NCI-H69 (cell line): ENCODE measurements at regions not wholly inside any gene's neighbourhood (a gene's known extent, or its start where the extent isn't known, plus 50 kb on each side); places are given as distances from the start of the nearest gene placed in this dataset.
"Not testable (repeated sequence)": the region's sequence is repeated elsewhere in the genome, so short reads cannot be mapped to it uniquely, and the experiment has no call there.

Experiments used
- DNase-seq: peaks from one replicate; lab custom pipeline; 2025; lab: John Stamatoyannopoulos, UW

DNA sequence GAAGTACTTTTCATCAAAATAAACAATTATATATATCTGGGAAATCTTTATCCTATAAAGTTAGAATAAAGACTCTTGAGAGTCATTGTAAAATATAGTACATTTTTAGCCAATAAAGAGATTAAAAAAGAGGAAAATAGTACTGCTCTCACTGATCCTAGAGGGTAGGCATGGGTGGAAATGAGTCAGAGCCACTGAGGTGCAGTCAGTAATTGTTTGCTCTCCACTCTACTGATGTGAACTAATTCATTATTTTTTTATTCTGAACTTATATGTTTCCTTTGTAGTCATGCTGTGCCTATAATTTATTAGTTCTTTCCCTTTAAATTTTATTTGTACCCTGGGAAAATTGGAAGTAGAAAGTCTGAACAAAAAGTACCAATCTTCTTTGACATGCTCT lies 1359.4 kb upstream of the GJE1 start:
- peak; percentile 23 for DNase-seq

DNA sequence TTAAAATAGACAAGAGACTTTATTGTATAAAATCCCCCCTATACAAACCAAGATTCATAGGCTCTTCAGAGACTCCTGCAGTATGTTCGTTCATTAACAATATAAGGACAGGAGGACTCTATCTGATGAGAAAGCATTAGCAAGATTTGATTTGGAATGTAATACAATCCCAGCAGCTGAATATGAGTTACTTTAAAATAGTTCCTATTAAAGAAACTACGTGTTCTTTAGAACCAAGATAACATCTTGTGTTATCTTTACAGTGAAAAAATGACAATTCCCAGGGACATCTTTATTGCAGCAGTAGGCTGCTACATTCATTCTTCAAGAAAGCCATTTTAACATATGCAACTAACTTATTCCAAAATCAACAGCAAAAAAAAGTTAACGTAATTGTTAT lies 1360.1 kb upstream of the GJE1 start:
- no peak for DNase-seq

DNA sequence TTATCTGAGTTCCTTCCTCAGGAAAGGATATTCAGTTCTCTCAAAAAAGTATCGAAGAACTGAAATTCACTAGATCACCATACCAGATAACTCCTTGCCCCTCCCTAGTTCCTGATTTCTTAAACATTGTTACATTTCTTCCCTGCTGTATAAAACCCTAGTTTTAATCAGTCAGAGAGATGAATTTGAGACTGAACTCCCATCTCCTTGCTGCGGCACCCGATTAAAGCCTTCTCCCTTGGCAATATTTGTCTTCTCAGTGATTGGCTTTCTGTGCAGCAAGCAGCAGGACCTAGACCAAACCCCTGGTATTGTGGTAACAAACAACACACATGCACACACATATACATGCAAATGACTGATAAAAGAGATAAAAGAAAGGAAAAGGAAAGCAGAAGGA lies 1364.6 kb upstream of the GJE1 start:
- no peak for DNase-seq

DNA sequence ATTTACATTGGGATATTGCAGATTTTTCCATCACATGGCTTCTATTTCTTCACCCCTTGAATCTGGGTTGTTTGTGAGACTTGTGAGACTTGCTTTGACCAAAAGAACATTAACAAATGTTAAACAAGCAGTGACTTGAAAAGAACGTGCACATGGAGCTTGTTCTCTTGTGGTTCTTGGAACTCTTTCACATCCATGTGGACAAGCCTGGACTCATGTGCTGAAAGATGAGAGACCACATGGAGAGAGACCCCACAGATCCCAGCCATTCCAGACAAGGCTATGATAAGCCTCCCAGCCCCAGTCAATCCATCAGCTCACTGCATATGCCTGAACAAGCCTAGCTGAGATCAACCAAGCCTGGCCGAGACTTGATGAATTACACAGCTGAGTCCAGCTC lies 1365.7 kb upstream of the GJE1 start:
- DNase-seq = no peak

DNA sequence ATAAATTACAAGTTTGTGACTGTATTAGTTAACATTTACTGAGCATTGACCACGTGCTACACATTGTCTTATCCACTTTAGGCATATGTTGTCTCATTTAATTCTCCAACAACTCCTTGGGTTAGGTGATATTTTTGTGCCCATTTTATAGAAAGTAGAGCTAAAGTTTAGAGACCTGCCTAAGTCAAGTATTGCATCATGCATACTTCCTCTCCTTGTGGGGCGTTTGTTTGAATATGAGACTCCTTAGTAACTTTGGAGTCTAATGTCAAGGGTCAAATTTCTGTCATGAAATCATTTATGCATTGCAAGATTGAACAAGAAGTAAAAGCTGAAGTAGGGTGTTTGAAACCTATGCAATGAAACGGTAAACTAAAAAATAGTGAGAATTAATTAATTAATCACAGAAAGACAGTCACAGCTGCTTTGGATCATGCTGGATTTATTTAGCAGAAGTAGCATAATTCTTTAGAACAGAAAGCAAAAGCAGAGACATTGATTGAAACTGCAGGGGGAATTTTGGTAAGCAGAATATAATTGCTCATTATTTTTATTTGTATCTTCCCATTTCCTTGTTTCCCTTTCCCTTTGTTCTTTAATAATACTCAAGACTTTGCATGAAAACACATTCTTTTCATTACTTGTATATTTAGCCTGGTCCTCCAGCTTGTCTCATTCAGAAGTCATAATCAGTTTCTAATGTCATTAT lies 1374.4 kb upstream of the GJE1 start:
- no peak for DNase-seq

DNA sequence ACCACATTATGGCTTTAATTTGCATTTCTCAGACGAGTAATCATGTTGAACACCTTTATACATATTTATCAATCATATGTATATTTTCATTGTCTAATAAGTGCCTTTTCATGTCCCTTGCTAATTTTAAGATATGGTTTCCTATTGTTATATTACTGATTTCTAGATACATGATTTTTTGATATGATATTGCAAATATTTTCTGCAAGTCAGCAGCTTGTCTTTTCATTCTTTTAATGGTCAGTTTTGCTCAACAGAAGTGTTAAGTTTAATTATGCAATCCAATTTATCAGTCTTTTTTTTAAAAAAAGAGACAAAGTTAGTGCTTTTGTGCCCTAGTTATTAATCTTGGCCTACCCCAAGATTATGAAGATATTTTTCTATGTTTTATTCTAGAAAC lies 1377.8 kb upstream of the CITED2 start:
- DNase-seq = no peak

DNA sequence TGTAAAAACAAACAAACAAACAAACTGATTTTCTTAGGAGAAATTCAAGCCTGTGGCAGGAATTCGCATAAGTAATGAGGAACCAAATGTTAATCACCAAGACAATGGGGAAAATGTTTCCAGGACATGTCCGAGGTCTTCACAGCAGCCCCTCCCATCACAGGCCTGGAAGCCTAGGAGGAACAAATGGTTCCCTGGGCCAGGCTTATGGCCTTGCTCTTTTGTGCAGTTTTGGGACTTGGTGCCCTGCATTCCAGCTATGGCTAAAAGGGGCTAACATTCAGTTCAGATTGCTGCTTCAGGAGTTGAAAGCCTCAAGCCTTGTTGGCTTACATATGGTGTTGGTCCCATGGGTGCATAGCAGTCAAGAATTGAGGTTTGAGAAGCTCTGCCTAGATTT lies 1372.7 kb upstream of the CITED2 start:
- DNase-seq = no peak

DNA sequence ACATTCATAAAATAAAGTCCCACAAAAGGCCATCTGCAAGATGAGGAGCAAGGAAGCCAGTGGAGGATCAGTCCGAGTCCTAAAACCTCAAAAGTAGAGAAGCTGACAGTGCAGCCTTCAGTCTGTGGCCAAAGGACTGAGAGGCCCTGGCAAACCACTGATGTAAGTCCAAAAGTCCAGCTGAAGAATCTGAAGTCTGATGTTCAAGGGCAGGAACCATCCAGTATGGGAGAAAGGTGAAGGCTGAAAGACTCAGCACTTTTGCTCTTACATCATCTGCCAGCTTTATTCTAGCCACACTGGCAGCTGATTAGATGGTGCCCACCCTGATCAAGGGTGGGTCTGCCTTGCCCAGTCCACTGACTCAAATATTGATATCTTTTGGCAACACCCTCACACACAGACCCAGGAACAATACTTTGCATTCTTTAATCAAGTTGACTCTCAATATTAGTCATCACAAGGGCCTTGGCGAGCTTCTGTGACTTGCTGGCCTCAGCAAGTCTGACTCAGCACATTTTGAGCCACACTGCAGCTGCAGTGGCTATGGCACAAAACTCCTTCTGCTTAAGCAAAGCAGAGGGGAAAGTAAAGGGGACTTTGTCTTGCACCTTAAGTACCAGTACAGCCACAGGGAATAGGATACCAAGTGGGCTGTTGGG lies 1370.3 kb upstream of the CITED2 start:
- no peak for DNase-seq

DNA sequence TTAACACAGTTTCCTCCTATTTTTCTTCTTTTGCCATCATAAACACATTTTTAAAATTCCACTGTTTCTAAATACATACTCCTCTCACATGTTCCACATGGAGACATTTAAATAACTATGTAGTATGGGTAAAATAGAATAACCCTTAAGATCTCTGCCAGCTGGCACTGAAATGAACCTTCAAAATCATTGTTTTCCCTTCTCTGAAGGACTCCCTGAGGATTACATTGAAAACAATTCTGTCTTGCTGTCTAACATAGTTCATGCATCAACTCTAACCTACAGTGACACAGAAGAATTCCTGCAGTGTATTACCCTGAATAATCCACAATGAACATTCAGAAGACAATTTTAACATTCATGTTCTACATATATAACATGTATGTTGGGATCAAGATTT lies 1361.8 kb upstream of the CITED2 start:
- DNase-seq = peak; percentile 58

DNA sequence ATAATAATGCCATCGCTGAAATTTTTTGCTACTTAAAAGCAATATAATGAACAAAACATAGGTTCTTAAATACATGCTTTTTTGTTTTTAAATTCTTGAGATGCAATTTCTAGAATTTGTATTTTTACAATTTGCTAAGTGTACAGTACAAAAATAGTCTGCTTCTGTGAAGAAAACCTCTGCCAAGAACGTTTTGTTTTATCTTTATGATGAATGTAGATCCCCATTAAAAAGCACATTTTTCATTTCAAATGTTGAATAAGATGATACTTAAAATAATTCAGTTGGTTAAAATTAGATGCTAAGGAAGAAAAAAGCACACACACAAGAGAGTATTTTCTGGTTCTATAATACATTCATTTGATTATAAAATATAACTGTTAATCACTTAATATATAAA lies 1358.5 kb upstream of the CITED2 start:
- DNase-seq = no peak

DNA sequence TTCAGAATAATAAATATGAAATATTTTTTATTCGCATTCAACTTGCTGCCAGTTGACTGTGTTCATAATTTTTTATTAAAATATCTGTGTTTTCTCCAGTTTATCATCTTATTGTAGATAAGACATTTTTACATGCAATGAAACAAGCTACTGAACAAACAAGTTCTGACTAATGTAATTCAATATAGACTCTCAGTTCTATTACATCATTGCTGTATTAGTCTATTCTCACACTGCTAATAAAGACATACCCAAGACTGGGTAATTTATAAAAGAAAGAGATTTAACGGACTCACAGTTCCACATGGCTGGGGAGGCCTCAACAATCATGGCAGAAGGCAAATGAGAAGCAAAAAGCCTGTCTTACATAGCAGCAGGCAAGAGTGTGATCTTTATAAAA lies 1357.7 kb upstream of the CITED2 start:
- DNase-seq = no peak

DNA sequence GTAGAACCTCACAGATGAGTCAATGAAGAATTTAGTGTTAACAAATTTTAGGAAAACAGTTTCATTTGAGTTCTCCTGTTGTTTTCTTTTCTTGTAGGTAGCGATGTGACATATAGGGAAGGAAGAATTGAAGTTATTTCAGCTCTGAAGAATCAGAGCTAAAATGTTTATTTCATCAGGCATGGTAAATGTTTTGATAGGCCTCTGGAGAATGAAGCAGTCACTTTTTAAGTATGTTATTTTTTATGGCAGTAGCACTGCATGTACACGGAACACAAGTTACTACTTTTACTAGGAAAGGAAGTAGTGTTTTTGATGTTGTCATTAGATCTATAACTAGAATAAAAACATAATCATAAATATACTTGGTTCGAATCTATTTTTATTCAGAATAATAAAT lies 1357.3 kb upstream of the CITED2 start:
- no peak for DNase-seq

DNA sequence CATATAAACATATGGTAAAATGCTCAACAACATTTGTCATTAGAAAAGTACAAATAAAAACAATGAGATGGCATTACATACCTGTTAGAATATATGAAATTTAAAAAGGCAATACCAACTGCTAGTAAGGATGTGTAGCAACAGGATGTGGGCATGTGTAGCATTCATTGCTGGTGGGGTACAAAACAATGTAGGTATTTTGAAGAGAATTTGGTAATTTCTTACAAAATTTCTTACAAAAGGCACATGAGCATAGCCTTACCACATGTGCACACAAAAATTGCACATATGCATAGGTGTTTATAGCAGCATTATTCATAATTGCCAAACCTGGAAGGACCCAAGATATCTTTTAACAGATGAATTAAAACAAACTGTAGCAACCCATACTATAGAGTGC lies 1355.1 kb upstream of the CITED2 start:
- DNase-seq = no peak

DNA sequence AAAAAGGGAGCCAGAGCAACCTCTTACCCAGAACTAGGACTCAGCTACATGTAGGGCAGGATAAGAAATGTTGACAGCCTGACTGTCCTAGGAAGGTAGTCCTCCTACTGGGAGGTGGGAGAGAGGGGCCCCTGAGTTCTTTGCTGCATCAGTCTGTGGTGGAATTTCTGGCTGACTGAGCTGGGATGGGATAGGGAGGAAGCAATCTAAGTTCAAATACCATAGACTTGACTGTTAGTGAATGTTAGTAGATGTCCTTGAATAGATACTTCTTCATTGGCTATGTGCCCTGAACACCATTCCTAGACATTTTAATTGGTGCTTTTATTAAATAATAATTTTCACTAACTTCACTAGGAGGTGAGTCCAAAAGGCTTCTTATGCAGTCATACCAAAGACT lies 1343.6 kb upstream of the CITED2 start:
- no peak for DNase-seq

DNA sequence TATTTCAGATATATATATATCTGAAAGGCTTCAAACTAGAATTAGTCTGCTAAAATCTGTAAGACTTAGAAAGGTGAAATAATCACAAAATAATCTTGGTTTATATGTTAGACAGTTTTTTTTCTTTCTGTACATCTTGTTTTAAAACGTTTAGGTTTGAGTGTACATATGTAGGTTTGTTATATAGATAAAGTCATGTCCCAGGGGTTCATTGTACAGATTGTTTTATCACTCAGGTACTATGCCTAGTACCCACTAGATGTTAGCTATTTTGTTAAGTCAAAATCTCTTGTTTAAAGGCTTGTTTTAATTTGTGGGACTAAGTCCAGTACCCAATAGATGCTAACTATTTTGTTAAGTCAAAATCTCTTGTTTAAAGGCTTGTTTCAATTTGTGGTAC lies 1339.0 kb upstream of the CITED2 start:
- peak; percentile 21 for DNase-seq

DNA sequence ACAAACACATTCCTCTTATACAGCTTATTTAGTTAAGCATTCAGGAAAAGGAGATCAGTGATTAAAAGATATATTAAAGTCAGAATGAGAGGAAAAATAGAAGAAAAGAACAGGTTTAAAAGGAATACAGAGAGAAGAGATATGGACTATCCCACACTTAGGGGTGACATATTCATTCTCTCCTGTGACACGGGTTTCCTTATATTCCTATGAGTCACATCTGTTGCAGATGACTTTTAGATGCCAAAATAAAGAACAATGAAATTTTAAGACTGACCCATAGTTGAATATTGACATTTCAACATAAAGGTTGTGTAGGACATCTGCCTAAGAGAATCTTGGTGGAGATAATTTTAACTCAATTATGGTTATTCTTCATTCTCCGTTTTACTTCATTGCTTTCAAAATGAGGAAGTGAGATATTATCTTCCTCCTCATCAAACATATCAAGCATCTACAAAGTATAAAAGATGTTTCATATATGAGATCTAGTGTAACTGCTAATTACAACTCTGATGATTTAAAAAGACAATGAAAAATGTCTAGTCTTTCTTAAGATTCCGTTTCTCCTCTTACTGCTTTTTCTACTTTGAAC lies 1336.7 kb upstream of the CITED2 start:
- peak; percentile 38 for DNase-seq

DNA sequence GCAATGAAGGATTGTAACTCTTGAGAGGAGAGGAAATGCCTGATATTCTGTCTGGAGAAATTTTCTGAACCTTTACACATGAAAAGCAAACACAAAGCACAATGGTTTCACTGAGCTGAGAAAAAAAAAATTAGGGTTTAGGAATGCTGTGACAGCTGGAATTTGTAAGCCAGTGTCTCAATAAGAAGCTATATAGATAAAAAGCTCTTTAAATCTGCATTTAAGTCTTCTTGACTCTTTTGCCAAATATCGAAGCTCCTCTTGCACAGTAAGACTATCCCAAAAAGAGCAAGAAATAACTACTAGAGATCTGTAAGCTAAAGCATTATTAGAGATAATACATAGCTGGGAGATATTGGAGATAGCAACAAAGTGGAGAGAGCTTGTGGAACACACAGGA lies 1334.0 kb upstream of the CITED2 start:
- DNase-seq = peak; percentile 16

DNA sequence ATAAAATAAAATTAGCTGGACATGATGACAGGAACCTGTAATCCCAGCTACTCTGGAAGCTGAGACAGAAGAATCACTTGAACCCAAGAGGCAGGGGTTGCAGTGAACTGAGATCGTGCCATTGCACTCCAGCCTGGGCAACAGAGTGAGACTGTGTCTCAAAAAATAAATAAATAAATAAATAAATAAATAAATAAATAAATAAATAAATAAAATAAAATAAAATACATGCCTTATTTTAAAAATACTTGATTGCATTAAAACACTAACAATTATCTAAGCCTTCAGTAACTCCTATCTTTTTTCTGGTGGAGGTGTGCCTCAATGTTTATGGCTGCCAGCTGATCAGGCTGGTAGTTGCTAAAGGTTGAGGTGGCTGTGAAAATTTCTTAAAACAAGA lies 1329.6 kb upstream of the CITED2 start:
- DNase-seq = not testable (repeated sequence)

DNA sequence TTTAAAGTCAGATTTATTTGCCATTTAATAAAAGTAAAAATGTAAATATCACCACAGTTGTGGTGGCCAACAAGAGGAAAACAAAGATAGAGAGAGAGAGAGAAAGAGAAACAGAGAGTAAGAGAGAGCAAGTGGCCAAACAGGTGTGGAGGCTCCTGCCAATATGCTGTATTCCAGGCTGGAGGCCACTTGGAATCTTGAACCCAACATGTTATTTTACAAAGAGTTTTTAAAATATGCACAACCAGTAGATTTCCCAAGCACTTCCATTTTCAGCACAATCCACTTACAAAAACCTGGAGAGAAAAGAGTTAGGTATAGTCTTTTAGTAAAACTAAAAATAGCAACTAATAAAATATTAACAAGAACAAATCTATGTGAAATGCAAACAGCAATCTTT lies 1323.1 kb upstream of the CITED2 start:
- DNase-seq = no peak

DNA sequence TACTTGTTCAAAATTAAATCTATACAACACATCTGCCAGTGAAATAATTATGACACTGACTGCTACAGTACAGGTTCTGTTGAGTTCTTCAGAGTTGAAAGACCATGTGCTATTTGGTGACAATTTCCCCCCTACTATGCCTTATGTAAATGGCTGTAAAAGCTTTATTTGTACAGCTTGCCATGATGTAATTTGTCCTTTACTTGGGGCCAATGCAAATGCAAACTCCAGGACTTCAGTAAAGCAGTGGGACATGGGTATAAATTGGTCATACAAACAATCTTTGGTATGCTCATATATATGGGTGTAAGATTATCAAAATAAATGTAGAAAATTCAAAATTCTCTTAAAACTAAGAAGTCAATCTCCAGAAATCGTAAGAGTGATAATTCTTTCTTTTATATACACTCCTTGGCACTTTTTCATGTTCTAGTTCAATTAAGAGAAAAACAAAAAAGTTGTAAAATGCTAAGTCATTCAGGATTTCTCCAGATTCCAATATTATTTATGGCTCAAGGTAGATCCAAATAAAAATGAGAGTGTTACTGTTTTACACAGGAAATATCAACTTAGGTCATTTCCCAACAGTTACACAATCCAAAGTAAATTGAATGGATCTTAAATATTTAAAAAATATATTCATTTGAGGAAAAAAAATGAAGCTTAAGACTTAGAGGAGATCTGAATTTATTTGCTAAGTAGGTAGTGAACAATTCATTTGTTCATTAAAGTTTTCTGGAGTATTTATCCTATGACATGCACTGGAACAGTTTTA lies 1310.5 kb upstream of the CITED2 start:
- peak; percentile 97 for DNase-seq

DNA sequence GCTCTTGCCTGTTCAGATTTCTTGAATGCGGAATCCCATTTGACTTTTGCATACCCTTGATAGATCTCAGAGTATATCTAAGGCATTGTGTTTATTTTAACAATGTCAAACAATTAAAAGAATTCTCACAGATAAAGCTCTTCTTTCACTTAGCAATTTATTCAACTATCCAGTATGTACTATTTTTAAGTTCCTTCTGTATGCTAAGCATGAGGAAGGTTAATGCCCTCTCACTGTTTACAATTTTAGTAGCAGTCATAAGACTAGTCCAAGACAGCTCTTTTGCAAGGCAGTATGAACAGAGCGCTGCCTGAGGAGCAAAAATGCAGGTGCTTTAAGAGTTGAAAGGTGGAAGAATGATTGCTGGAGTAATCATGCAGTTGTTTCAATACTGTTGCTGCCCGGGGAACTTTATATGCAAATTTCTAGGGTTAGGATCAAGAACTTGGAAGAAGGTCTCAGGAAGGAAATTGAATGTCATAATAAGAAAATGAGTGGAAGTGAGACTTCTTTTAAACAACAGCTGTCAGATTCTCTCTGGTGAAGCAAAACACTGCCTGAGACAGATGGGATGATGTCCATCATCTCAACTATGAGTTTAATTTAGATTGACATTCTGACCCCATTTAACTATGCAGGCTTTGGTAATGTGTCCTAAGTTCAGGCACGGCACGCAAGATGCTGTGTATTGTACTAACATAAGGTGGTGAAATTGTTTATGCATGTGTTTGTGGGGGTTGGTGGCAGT lies 1303.5 kb upstream of the CITED2 start:
- peak; percentile 46 for DNase-seq

DNA sequence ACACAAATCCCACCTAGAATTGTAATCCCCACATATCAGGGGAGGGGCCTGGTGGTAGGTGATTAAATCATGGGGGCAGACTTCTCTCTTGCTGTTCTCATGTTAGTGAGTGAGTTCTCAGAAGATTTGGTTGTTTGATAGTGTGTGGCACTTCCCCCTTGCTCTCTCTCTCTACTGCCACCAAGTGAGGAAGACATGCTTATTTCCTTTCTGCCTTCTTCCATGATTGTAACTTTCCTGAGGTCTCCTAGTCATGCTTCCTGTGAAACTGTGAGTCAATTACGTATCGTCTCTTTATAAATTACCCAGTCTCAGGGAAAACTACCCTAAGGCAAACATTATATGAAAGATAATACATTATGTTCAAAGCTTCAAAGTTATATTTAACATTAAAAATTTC lies 1297.5 kb upstream of the CITED2 start:
- peak; percentile 56 for DNase-seq
